Hepatocyte (in vitro differentiated cells): ENCODE measurements at regions not wholly inside any gene's neighbourhood (a gene's known extent, or its start where the extent isn't known, plus 50 kb on each side); places are given as distances from the start of the nearest gene placed in this dataset.

Source experiments
- DNase-seq: peaks from one replicate; pipeline ENCODE4 v3.0.0-alpha.2; 2016; ENCODE audit warnings: low spot score
- H2AFZ ChIP-seq: fragments of 200-600 bp; sonication (generic); 2 replicates; pipeline ENCODE4 v1.6.0; 2016; ENCODE audit warnings: antibody characterized with exemption, mild to moderate bottlenecking
- H3K27ac ChIP-seq: fragments of 200-600 bp; sonication (generic); 2 replicates; pipeline ENCODE4 v1.5.1; 2016; ENCODE audit warnings: mild to moderate bottlenecking
- H3K27me3 ChIP-seq: fragments of 200-600 bp; sonication (generic); 2 replicates; pipeline ENCODE4 v1.6.1; 2016
- H3K36me3 ChIP-seq: fragments of 200-600 bp; sonication (generic); replicated peaks from 2 replicates; pipeline ENCODE4 v1.5.1; 2016; ENCODE audit warnings: low read depth; ENCODE audit not compliant: insufficient read depth
- H3K4me1 ChIP-seq: fragments of 200-600 bp; sonication (generic); 2 replicates; pipeline ENCODE4 v1.5.1; 2016; ENCODE audit warnings: mild to moderate bottlenecking, moderate library complexity; ENCODE audit not compliant: insufficient read depth
- H3K4me2 ChIP-seq: fragments of 200-600 bp; sonication (generic); 2 replicates; pipeline ENCODE4 v1.6.0; 2016
- H3K4me3 ChIP-seq: fragments of 200-600 bp; sonication (generic); 2 replicates; pipeline ENCODE4 v1.5.1; 2016; ENCODE audit warnings: mild to moderate bottlenecking
- H3K79me2 ChIP-seq: fragments of 200-600 bp; sonication (generic); 2 replicates; pipeline ENCODE4 v1.6.0; 2017; ENCODE audit warnings: mild to moderate bottlenecking
- H3K9me2 ChIP-seq: fragments of 200-600 bp; sonication (generic); replicated peaks from 2 replicates; pipeline ENCODE4 v1.6.0; 2017; ENCODE audit warnings: mild to moderate bottlenecking; ENCODE audit not compliant: insufficient read depth
- H3K9me3 ChIP-seq: fragments of 200-600 bp; sonication (generic); 2 replicates; pipeline ENCODE4 v1.5.1; 2016; ENCODE audit warnings: low read depth, mild to moderate bottlenecking
- H4K20me1 ChIP-seq: fragments of 200-600 bp; sonication (generic); 2 replicates; pipeline ENCODE4 v1.6.0; 2016; ENCODE audit warnings: mild to moderate bottlenecking; ENCODE audit not compliant: insufficient read depth, poor library complexity, severe bottlenecking
- EZH2 ChIP-seq: fragments of 200-600 bp; sonication (generic); IDR thresholded peaks from 2 replicates; pipeline ENCODE4 v1.6.1; 2016; ENCODE audit warnings: antibody characterized with exemption, mild to moderate bottlenecking, borderline replicate concordance
- EZH2phosphoT487 ChIP-seq: fragments of 200-600 bp; sonication (generic); IDR thresholded peaks from one replicate; pipeline ENCODE4 v1.6.1; 2018; ENCODE audit warnings: antibody characterized with exemption, mild to moderate bottlenecking, low read depth, moderate library complexity; ENCODE audit not compliant: unreplicated experiment, severe bottlenecking
- WGBS: methylation state at CpG from one replicate; pipeline ENCODE4 v1.1.6; 2016; ENCODE audit warnings: low lambda C conversion rate; ENCODE audit errors: missing lambda C conversion rate; 5-methylcytosine and 5-hydroxymethylcytosine counted together
- TF ChIP-seq, protein P1 (sequence below): fragments of 200-600 bp; sonication (generic); IDR thresholded peaks from 2 replicates; pipeline ENCODE4 v1.5.1; 2016; ENCODE audit warnings: antibody characterized with exemption, mild to moderate bottlenecking; ENCODE audit not compliant: poor library complexity

- H3K4me2 ChIP-seq, result no peak overlapping the region
- H3K4me3 ChIP-seq, result no peak overlapping the region
- no peak overlapping the region for H3K27ac ChIP-seq
- 80% methylated on average over 1 of the region's 1 CpG for WGBS
- no peaks in the 10 kb centered on the region for H3K36me3 ChIP-seq
- TF ChIP-seq EZH2, result no peak
- TF ChIP-seq EZH2phosphoT487, result no peak
- TF ChIP-seq, protein P1, sequence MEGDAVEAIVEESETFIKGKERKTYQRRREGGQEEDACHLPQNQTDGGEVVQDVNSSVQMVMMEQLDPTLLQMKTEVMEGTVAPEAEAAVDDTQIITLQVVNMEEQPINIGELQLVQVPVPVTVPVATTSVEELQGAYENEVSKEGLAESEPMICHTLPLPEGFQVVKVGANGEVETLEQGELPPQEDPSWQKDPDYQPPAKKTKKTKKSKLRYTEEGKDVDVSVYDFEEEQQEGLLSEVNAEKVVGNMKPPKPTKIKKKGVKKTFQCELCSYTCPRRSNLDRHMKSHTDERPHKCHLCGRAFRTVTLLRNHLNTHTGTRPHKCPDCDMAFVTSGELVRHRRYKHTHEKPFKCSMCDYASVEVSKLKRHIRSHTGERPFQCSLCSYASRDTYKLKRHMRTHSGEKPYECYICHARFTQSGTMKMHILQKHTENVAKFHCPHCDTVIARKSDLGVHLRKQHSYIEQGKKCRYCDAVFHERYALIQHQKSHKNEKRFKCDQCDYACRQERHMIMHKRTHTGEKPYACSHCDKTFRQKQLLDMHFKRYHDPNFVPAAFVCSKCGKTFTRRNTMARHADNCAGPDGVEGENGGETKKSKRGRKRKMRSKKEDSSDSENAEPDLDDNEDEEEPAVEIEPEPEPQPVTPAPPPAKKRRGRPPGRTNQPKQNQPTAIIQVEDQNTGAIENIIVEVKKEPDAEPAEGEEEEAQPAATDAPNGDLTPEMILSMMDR, result no peak
- H3K9me2 ChIP-seq, result no peaks in the 10 kb centered on the region
- H4K20me1 ChIP-seq, result no peaks in the 10 kb centered on the region
- no peaks in the 10 kb centered on the region for H3K9me3 ChIP-seq
- H3K27me3 ChIP-seq, result no peaks in the 10 kb centered on the region
- no peaks in the 10 kb centered on the region for H3K79me2 ChIP-seq
- no peak overlapping the region for H2AFZ ChIP-seq
- no peaks in the 10 kb centered on the region for H3K4me1 ChIP-seq
- DNase-seq, result no peak
These were observed 349.8 kb downstream of the ENC1 start for GRCh38 chr5:74290634-74291241.

GRCh38 chr5:74289691-74290090 is 350.8 kb downstream of the ENC1 start:
- WGBS, result 86% methylated on average over 1 of the region's 1 CpG
- Histone ChIP-seq H3K27ac (no peak overlapping the region), H3K4me3 (no peak overlapping the region), H3K4me2 (no peak overlapping the region), H3K9me2 (no peaks in the 10 kb centered on the region), H3K4me1 (no peaks in the 10 kb centered on the region), H2AFZ (no peak overlapping the region), H4K20me1 (no peaks in the 10 kb centered on the region), H3K36me3 (no peaks in the 10 kb centered on the region), H3K27me3 (no peaks in the 10 kb centered on the region), H3K79me2 (no peaks in the 10 kb centered on the region), H3K9me3 (no peaks in the 10 kb centered on the region)
- DNase-seq, result no peak
- TF ChIP-seq EZH2phosphoT487 (no peak), EZH2 (no peak)
- TF ChIP-seq, protein P1, result no peak

GRCh38 chr5:74289238-74289637 is 351.3 kb downstream of the ENC1 start:
- H3K4me2 ChIP-seq, result no peak overlapping the region
- TF ChIP-seq, protein P1, result no peak
- TF ChIP-seq EZH2phosphoT487, result no peak
- no peak for TF ChIP-seq EZH2
- no peak overlapping the region for H2AFZ ChIP-seq

More at GRCh38 chr5:74289238-74289637, 351.3 kb downstream of the ENC1 start:
- Histone ChIP-seq H3K4me1 (no peaks in the 10 kb centered on the region), H3K4me3 (no peak overlapping the region), H4K20me1 (no peaks in the 10 kb centered on the region), H3K9me3 (no peaks in the 10 kb centered on the region), H3K27me3 (no peaks in the 10 kb centered on the region), H3K27ac (no peak overlapping the region), H3K9me2 (no peaks in the 10 kb centered on the region), H3K79me2 (no peaks in the 10 kb centered on the region), H3K36me3 (no peaks in the 10 kb centered on the region)
- WGBS, result 68% methylated on average over 4 of the region's 4 CpGs
- DNase-seq, result no peak
